Spleen (tissue), 11 donors: ENCODE measurements at regions not wholly inside any gene's neighbourhood (a gene's known extent, or its start where the extent isn't known, plus 50 kb on each side); places are given as distances from the start of the nearest gene placed in this dataset.

Experiments used
- DNase-seq: peaks from one replicate; pipeline ENCODE4 v3.0.0-alpha.2; 2020
- H3K27ac ChIP-seq, 8 donors: fragments of 200-600 bp; sonication (generic) in 7 of 8; 1 replicate in 4 of 8; 2 replicates in 4 of 8; pipeline versions ENCODE4 v1.5.0 to v1.8.0; 2016 to 2021; ENCODE audit warnings: inconsistent platforms in 4 of 8, mild to moderate bottlenecking in 4 of 8, moderate library complexity in 1 of 8
- H3K27me3 ChIP-seq, 7 donors: fragments of 200-600 bp; sonication (generic) in 6 of 7; replicated peaks in 1 of 7; 1 replicate in 4 of 7; 2 replicates in 3 of 7; pipeline versions ENCODE4 v1.5.0 to v1.8.0; 2016 to 2021; ENCODE audit warnings: inconsistent platforms in 3 of 7, mild to moderate bottlenecking in 1 of 7
- H3K36me3 ChIP-seq, 6 donors: fragments of 200-600 bp; sonication (generic) in 5 of 6; 1 replicate in 4 of 6; 2 replicates in 2 of 6; pipeline versions ENCODE4 v1.5.0 to v1.8.0; 2016 to 2021; ENCODE audit warnings: inconsistent platforms in 2 of 6
- H3K4me1 ChIP-seq, 6 donors: fragments of 200-600 bp; sonication (generic) in 5 of 6; 1 replicate in 3 of 6; 2 replicates in 3 of 6; pipeline versions ENCODE4 v1.5.0 to v1.8.0; 2016 to 2021; ENCODE audit warnings: inconsistent platforms in 3 of 6
- H3K4me3 ChIP-seq, 8 donors: fragments of 200-600 bp; sonication (generic) in 7 of 8; 1 replicate in 4 of 8; 2 replicates in 4 of 8; pipeline versions ENCODE4 v1.5.0 to v1.8.0; 2016 to 2021; ENCODE audit warnings: inconsistent platforms in 4 of 8, mild to moderate bottlenecking in 4 of 8, moderate library complexity in 2 of 8
- H3K9me3 ChIP-seq, 8 donors: fragments of 200-600 bp; sonication (generic) in 7 of 8; 1 replicate in 4 of 8; 2 replicates in 4 of 8; pipeline versions ENCODE4 v1.5.0 to v1.8.0; 2016 to 2021; ENCODE audit warnings: inconsistent platforms in 4 of 8
- POLR2A ChIP-seq, 3 donors: fragments of 450-650 bp; IDR thresholded peaks; one replicate each; pipeline ENCODE4 v1.5.1; 2017; ENCODE audit warnings: antibody characterized with exemption in 3 of 3, mild to moderate bottlenecking in 1 of 3
- POLR2AphosphoS5 ChIP-seq, 3 donors: sonication (generic); formaldehyde crosslinking; IDR thresholded peaks; one replicate each; pipeline ENCODE4 v1.5.1; 2017; ENCODE audit warnings: antibody characterized with exemption in 3 of 3
- WGBS, 5 donors: extraction: QIAGEN DNeasy Blood & Tissue Kit in 3 of 5; methylation state at CpG; one replicate each; pipeline versions ENCODE4 v1.1.5 to v1.1.7; 2013 to 2018; 5-methylcytosine and 5-hydroxymethylcytosine counted together
- intact Hi-C: fragments of 100-400 bp; cut with DNase I; formaldehyde crosslinking; loops from one replicate; pipeline ENCODE4 v1.15.0; 2023; ENCODE audit warnings: low total_unique reads
- TF ChIP-seq, protein P1 (sequence below), 11 experiments: fragments of 200-600 bp in 7 of 11; fragments of 450-650 bp in 4 of 11; sonication (generic) in 4 of 11; IDR thresholded peaks in 8 of 11; conservative IDR thresholded peaks in 3 of 11; 1 replicate in 7 of 11; 2 replicates in 4 of 11; pipeline versions ENCODE4 v1.4.0 to v1.8.0; 2016 to 2021; ENCODE audit warnings: antibody characterized with exemption in 11 of 11, inconsistent platforms in 4 of 11, mild to moderate bottlenecking in 1 of 11
- donor health status: healthy with polysubstance abuse.
- donor health status: DM: no; HTN: no; CAD: no; lungs with moderate emphysema.
- donor health status: DM: no; HTN: no; CAD: no.
- donor health status: Bipolar disorder and iron deficiency.
- donor health status: healthy.
- donor health status: DM: no; HTN: no; CAD: no.
- donor health status: DM: yes; HTN: yes; CAD: no.

DNA sequence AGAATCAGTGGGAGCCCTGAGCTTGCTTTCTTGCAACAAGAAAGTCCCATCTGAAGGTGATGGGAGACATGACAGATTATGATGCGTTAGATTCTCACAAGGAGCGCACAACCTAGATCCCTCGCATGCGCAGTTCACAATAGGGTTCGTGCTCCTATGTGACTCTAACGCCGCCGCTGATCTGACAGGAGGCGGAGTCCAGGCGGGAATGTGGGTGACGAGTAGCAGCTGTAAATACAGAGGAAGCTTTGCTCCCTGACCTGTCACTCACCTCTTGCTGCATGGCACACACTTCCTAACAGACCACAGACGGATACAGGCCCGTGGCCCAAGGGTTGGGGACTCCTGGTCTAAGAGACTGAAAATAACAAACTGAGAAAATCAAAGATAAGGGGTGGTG is 1163.4 kb upstream of the AUTS2 start:
- TF ChIP-seq POLR2A (IDR thresholded peaks at IDR 0.05): no peak
- TF ChIP-seq, protein P1, sequence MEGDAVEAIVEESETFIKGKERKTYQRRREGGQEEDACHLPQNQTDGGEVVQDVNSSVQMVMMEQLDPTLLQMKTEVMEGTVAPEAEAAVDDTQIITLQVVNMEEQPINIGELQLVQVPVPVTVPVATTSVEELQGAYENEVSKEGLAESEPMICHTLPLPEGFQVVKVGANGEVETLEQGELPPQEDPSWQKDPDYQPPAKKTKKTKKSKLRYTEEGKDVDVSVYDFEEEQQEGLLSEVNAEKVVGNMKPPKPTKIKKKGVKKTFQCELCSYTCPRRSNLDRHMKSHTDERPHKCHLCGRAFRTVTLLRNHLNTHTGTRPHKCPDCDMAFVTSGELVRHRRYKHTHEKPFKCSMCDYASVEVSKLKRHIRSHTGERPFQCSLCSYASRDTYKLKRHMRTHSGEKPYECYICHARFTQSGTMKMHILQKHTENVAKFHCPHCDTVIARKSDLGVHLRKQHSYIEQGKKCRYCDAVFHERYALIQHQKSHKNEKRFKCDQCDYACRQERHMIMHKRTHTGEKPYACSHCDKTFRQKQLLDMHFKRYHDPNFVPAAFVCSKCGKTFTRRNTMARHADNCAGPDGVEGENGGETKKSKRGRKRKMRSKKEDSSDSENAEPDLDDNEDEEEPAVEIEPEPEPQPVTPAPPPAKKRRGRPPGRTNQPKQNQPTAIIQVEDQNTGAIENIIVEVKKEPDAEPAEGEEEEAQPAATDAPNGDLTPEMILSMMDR (IDR thresholded peaks at IDR 0.05 in 8 of 11, conservative IDR thresholded peaks at IDR 0.05 in 3 of 11): no peak
- TF ChIP-seq POLR2AphosphoS5 (IDR thresholded peaks at IDR 0.05): no peak
- no peaks in the 10 kb centered on the region for H3K4me1 ChIP-seq
- 40 to 48% (median 45%) methylated on average over 13 of the region's 13 CpGs for WGBS, 5 donors
- H3K36me3 ChIP-seq: no peaks in the 10 kb centered on the region
- no peak overlapping the region for H3K4me3 ChIP-seq
- H3K9me3 ChIP-seq: peaks cover 0 to 61% (median 21%) of the 10 kb centered on the region in 8 donors
- intact Hi-C loops: no loop called here
- H3K27me3 ChIP-seq: no peaks in the 10 kb centered on the region
- no peak for DNase-seq
- H3K27ac ChIP-seq: no peak overlapping the region

DNA sequence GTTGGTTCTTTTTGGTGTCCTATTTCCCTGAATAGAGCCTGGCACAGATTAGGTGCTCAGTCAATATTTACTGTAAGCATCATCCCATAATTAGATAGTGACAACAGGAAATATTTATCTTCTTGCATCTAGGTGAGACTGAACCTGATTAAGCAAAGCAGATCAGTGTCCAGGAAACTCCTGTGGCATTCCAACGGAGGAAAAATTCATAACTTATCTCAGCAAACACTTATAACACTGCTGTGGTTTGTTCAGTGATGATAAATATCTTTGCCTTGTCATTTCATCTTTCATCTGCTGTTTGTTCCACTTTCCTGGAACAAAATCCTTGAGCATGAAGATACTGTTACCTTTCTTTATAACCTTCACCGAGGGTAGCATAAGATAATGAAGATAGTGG is 1160.3 kb upstream of the AUTS2 start:
- intact Hi-C loops: no loop called here
- H3K4me1 ChIP-seq: no peaks in the 10 kb centered on the region

DNA sequence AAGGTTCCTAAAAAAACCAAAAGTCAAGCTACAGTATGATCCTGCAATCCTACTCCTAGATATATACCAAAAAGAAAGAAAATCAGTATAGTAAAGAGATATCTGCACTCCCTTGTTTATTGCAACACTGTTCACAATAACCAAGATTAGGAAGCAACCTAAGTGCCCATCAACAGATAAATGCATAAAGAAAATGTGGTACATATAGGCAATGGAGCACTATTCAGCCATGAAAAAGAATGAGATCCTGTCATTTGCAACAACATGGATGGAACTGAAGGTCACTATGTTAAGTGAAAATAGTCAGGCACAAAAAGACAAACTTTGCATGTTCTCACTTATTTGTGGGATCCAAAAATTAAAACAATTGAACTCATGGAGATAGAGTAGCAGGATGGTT is 1159.5 kb upstream of the AUTS2 start:
- Histone ChIP-seq H3K4me1 (no peaks in the 10 kb centered on the region), H3K27me3 (no peaks in the 10 kb centered on the region), H3K4me3 (no peak overlapping the region), H3K27ac (no peak overlapping the region), H3K36me3 (no peaks in the 10 kb centered on the region), H3K9me3 (peaks cover 0 to 55% (median 21%) of the 10 kb centered on the region in 8 donors)
- no peak for DNase-seq
- TF ChIP-seq POLR2AphosphoS5 (IDR thresholded peaks at IDR 0.05) (no peak), POLR2A (IDR thresholded peaks at IDR 0.05) (no peak)
- TF ChIP-seq, protein P1 (IDR thresholded peaks at IDR 0.05 in 8 of 11, conservative IDR thresholded peaks at IDR 0.05 in 3 of 11): no peak
- intact Hi-C loops: no loop called here

More for the DNA sequence above, 1160.3 kb upstream of the AUTS2 start:
- no peaks in the 10 kb centered on the region for H3K27me3 ChIP-seq
- H3K27ac ChIP-seq: no peak overlapping the region
- no peaks in the 10 kb centered on the region for H3K36me3 ChIP-seq
- no peak overlapping the region for H3K4me3 ChIP-seq
- 40 to 62% (median 60%) methylated on average over 2 of the region's 2 CpGs for WGBS, 5 donors
- no peak for DNase-seq
- peaks cover 0 to 48% (median 21%) of the 10 kb centered on the region in 8 donors for H3K9me3 ChIP-seq
- TF ChIP-seq, protein P1 (IDR thresholded peaks at IDR 0.05 in 8 of 11, conservative IDR thresholded peaks at IDR 0.05 in 3 of 11): no peak
- TF ChIP-seq POLR2A (IDR thresholded peaks at IDR 0.05): no peak
- TF ChIP-seq POLR2AphosphoS5 (IDR thresholded peaks at IDR 0.05): no peak

DNA sequence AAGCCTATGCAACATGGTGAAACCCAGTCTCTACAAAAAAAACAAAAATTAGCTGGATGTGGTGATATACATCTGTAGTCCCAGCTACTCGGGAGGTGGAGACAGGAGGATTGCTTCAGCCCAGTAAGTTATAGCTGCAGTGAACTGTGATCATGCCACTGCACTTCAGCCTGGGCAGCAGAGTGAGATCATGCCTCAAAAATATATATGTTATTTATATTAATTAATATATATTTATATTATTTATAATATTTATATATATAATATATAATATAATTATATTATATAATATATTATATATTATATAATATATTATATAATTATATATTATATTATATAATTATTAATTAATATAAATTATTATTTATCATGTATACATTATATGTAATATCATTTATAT is 1158.4 kb upstream of the AUTS2 start:
- no peaks in the 10 kb centered on the region for H3K36me3 ChIP-seq
- 71 to 92% (median 85%) methylated on average over 1 of the region's 1 CpG for WGBS, 5 donors
- no peak for TF ChIP-seq POLR2A (IDR thresholded peaks at IDR 0.05)
- TF ChIP-seq POLR2AphosphoS5 (IDR thresholded peaks at IDR 0.05): no peak
- TF ChIP-seq, protein P1 (IDR thresholded peaks at IDR 0.05 in 8 of 11, conservative IDR thresholded peaks at IDR 0.05 in 3 of 11): no peak
- H3K4me3 ChIP-seq: no peak overlapping the region
- no peaks in the 10 kb centered on the region for H3K4me1 ChIP-seq
- no peak overlapping the region for H3K27ac ChIP-seq
- no peak for DNase-seq
- H3K9me3 ChIP-seq: peaks cover 0 to 46% (median 21%) of the 10 kb centered on the region in 8 donors
- intact Hi-C loops: no loop called here
- H3K27me3 ChIP-seq: no peaks in the 10 kb centered on the region
